DMS79 treated with DMSO at 0.1 percent for 48 hours (cell line): ENCODE measurements at regions not wholly inside any gene's neighbourhood (a gene's known extent, or its start where the extent isn't known, plus 50 kb on each side); places are given as distances from the start of the nearest gene placed in this dataset.
"Not testable (repeated sequence)": the region's sequence is repeated elsewhere in the genome, so short reads cannot be mapped to it uniquely, and the experiment has no call there.

Experiments
- DNase-seq: peaks from one replicate; lab custom pipeline; 2025; lab: John Stamatoyannopoulos, UW

DNA sequence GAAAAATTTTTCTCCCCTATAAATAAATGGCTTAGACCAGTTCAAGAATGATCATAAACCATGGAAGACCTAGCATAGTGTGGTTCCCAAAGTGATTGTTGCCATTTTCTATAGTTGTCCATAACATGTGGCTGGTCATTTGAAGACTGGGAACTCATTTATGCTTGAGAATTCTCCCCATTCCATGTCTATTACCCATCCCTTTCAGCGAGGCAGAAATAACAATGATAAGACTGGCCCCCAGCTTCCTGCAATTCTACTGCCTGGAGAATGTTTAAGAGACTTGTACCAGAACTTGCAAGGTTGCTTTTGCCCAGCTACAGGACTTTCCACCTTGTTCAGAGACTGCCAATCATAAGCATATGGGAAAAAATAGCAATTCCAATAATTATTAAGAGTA, 146.5 kb upstream of the CDH11 start:
- DNase-seq = no peak

DNA sequence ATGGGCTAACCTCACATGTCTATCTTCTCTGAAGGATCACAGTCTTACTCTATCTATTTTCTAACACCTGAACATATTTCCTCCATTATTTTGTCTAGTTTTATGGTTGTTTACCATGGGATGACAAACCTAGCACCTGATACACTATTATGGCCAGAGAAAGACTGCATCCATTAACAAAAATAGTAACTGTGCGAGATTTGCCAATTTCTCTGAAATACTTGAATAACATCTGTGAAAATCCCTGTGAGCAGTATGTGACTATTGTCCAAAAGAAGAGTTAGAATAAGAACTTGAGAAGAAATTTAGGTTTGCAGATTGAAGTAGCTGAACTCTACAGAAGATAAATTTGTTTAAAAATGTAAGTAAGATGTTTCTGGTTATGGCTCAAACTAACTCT, 142.0 kb upstream of the CDH11 start:
- DNase-seq = no peak

DNA sequence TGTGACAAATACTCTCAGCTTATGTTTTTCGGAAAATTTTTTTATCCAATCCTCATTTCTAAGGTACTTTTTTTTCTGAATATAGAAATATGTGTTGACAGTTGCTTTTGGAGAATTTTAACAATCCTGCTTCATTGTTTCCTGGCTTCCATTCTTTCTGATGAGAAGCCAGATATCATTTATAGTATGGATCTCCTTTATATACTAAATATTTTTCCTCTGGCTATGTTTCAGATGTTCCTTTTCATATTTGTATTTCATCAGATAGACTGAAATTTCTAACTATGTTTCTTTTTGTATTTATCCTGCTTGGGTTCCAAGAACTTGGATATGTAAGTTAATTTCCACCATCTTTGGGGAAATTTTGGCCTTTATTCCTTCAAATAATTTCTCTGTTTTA, 138.9 kb upstream of the CDH11 start:
- DNase-seq = no peak

DNA sequence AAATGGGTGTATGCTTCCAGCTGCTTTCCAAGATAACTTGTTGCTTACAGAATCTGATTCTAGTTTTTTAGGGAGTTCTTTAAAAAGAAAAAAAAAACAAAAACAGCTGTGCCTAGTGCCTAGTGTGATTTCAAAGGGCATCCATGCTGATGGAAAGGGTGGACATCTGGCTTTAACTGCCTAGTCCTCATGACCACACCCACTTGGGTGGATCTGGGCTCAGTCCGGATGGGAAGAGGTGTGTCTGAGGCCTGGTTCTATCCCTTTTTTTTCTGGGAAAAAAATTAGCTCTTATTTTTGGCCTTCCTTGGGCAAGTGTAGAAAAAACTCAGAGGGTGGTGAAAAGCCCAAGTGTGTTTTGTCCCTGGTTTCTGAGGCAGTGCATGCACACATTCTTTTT, 132.3 kb upstream of the CDH11 start:
- no peak for DNase-seq

DNA sequence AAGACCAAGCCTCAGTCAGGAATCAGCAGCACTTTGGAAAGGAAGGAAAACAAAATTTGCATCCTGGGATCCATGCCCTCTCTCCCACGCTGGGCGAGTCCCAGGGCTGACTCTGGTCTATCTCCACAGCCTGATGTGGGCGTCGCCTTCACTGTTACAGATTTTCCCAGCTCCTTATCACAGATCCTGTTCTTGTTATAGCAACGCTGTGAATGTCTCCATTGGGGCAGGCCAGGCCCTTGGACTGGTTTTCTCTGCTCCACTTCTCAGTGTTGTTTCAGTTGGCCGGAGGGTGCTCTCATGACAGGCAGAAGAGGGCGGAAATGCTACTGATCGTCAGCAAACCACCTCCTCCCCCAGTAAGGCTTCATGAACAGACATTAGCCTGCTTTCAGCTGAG, 127.9 kb upstream of the CDH11 start:
- no peak for DNase-seq

DNA sequence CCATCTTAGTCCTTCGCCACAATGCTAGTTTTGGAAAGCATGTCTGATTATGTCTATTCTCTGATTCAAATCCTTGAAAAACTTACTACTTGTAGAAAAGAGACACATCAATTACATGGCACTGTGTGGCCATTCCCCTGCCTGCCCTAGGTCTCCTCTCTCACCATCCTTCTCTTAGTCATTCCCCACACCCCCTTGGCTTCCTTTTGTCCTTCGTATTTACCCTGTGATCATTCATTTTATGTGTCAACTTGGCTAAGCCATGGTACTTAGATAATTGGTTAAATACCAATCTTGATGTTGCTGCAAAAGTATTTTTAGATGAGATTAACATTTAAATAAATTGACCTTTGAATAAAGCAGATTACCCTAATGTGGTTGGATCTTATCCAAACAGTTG, 122.9 kb upstream of the CDH11 start:
- DNase-seq = no peak

DNA sequence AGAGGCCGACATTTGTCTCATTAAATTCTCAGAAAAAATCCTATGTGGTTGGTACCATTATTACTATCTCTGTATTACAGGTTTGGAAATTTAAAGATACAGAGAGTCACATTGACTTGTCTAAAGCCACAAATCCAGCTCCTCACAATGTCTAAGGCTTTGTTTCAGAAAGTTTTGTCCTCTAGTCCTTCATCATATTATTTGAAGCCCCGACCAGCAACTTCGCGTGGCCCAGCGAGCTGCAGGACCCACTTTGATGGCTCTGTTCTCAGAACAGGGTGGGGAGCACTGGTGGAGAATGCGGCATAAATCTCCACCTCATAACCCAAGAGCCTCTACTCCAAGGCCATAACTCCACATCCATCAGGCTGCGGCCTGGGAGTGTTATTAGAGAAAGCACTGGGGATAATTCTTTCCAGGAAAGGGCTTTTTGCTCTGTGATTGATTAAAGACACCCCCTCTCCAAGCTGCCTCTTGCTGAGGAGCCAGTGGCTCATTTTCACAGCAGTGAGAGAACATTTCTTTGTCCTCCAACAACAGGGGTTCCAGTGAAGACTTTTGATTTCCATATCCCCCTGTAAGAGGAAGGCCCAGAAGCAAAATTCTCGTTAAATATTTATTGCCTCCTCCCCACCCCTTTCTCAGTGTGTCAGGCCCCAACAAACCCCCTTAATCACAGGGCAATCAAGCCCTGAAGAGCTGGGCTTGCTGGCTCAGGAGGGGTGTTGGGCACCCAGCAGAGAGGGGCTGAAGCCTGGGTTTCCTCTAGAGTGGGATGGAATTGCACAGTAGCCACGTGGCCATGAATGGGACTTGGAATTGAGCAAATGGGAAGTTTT, 113.7 kb upstream of the CDH11 start:
- DNase-seq = no peak

DNA sequence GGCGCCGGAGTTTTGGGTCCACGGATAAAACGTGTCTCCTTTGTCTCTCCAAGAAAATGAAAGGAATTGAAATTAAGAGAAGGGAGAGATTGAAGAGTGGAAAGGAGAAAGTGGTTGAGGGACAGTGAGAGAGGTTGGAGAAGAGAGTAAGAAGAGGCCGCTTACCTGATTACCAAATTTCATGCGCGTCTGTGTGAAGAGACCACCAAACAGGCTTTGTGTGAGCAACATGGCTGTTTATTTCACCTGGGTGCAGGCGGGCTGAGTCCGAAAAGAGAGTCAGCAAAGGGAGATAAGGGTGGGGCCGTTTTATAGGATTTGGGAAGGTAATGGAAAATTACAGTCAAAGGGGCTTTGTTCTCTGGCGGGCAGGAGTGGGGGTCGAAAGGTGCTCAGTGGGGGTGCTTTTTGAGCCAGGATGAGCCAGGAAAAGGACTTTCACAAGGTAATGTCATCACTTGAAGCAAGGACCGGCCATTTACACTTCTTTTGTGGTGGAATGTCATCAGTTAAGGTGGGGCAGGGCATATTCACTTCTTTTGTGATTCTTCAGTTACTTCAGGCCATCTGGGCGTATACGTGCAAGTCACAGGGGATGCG, 113.0 kb upstream of the CDH11 start:
- DNase-seq = not testable (repeated sequence)

DNA sequence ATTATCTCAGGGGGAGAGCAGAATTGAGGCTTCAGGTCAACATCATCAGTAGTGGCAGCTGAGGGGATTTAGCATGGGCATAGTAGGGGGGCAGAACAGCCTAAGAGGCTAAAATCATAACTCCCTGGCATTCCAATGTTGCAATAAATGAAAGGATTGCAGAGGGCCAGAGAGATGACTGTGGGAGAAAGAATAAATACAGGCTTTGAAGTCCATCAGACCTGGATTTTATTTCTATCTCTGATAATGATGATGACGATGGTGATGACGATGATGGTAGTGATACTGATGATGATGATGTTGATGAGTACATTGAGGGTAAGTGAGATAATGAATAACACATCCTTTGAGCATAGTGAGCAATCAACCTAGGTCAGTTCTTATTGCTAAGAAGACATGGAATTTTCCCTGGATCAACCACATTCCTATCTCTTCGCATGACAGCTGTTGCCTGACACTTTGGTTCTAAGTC, 107.4 kb upstream of the CDH11 start:
- no peak for DNase-seq

DNA sequence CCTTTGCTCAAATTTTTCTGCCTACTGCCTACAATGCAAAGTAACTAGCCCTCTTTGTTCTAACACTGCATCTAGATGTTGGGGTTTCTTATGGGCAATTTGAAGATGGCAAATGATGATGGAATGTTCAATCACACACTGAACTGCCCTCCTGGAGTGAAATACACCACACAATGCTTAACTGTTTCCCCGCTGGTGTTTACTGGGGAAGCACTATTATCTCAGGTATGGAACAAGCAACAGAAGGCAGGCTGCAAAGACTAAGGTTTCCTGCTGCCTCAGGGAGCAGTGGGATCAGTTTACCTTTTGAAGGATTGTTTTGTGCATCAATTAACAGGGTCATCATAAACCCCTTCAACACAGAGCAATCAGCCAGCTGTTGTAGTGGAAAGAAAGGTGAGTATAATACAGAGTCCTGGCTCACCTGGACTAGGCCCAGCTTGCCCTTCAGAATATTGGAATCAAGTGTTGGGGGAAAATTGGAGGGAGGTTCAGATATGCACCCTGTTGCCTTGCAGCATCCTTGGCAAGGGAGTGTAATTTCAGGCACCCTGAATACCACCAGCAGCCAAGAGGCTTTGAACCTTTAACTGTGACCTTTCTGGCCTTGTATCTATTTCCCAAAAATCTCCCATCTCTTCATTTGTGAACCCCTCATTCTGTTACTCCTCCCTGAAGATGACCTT, 105.4 kb upstream of the CDH11 start:
- DNase-seq = no peak

DNA sequence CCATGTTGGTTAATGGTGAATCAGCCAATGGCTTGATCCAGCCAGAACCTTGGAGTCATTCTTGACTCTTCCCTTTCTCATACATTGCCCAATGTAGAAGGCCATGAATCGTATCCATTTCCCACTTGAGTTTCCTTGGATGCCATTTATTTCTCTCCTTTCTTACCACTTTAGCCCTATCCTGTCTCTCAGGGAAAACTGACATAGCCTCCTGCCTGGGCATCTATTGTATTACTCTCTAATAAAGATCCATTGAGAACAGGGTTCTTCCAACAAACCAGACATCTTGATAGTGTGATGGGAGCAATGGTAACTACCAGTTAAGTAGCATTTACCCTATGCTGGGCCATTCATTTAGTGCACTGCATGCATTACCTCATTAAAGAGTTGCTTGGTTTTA, 104.2 kb upstream of the CDH11 start:
- DNase-seq = no peak

DNA sequence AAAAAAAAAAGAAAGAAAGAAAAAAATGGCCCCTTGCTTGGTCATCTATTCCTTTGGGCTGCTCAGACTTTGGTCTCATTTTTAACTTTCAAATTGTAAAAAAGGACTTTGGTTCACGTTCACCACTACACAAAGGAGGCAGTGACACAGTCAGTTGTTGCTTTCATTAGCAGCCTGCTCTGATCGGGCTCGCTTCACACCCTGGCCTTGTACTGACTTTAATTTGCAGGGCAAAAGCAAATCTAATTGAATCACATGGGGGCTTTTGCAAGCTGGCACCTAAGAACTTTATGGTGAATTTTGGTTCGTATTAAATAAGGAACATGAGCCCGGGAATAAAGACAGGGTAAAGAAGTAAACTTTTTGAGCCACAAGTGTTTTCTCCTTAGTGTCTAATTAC, 103.6 kb upstream of the CDH11 start:
- DNase-seq = no peak

DNA sequence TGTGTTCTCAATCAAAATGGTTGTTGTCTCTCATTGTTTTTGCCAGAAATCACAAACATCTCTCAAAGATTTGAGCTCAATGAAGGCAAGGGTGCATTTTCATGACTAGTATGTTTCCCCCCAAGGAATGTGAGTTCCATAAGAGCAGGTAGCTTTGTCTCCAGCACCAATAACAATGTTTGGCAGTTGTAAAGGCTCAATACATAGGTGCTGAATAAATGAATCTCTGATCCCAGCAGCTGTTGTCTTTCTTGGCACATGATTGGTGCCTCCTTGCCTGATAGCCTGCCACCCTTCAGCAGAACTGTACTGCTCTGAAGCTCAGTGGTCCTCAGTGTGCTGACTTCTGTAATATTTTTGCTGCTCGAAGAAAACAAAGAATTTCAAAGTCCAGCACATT, 103.1 kb upstream of the CDH11 start:
- DNase-seq = no peak

DNA sequence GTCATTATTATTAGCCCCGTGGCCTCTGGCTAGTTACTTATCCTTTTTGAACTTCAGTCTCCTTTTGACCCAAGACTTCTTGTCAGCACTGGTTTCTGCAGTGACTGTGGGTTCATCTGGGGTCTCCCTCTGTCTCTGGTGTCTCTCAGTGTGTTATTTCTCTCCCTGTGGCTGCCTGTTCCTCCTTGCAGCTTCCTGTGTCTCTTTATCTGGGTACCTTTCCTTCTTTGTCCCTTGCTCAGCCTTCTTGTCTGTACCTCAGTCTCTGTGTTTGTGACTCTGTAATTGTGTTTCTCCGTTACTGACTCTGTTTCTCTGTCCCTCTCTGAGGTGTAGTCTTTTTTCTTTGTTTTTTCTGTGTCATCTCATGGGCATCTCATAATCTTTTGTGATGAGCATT, 102.6 kb upstream of the CDH11 start:
- no peak for DNase-seq

DNA sequence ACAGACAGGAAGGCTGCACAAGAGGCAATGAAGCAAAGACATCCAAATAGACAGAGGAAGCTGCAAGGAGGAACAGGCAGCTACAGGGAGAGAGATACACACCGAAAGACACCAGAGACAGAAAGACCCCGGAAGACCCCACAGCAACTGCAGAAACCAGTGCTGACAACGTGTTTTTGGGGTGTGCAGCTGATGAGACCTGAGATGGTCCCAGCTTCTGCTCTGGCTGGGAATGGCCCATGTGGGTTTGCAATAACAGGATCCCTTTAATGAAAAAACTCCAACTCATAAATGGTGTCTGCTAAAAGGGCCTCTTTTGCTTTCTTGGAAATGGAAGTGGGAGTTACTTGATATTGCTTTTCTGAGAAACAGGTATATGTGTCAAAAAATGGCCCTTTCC, 101.5 kb upstream of the CDH11 start:
- DNase-seq = no peak

DNA sequence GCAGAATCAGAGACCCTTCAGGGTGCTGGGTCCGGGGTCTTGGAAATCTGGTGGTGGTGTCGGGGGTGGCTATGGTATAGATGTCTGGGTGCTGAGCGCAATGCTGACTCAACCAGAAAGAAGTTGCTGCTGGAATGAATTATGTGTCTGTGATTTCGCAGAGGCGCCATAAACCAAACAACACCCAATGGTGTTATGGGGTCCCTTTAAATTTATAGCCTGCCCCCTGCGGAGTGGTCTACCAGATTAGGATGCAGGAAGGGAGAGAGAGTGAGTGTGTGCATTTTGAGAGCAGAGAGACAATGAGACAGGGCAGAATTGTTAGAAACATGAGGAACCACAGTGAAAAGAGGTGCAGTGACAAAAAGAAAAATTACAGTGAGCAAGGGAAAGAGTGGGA, 100.7 kb upstream of the CDH11 start:
- no peak for DNase-seq

DNA sequence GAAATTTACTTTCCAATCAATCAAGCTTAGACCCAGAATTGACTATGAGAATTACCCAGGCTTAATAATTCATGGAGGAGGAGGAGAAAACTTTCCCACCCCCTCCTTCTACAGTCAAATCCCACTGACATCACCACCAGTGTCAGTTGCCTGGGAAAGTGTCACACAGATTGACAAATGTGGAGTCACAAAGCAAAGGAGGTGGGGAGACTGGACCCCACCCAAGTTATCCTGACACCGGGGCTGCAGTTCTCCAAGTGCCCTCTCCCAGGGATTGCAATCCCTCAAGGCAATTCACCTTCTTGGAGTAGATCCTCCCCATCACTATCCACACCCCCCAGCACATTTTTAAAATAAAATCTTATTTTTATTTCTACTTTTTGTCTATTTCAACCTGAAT, 100.2 kb upstream of the CDH11 start:
- DNase-seq = no peak

DNA sequence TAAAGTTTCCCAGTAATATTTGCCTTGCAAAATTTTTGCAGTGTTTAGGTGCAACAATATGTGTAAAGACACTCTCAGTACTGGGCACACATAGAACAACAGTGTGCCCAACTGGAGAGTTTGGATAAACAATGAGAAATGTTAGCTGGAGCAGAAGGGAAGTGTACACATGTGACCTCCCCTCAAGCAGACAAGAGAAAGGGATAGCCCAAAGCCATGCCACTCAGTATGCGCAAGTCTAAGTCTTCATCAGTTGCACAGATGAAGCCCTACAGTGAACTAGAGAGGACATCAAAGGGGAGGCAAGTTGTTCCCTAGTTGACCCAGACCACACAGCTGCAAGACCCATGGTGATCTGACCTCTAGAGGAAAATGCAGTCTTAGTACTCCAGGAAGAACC, 97.9 kb upstream of the CDH11 start:
- DNase-seq = no peak

DNA sequence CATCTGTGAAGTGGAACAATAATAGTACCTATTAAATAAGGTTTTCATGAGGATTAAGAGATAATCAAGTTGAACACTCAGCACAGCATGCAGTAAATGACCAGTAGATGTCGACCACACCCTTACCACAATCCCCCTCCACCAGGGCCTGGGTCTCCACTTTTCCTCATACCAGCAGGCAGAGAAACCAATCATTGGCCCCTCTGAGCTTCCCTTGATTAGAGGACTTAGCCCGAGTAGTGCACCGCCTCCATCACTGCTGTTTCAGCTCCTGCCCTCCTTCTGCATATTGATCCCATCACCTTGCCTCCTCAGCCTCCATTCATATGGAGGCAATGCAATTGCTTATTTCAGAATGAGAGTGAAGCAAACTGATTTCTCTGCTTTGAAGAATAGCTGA, 96.5 kb upstream of the CDH11 start:
- DNase-seq = no peak

DNA sequence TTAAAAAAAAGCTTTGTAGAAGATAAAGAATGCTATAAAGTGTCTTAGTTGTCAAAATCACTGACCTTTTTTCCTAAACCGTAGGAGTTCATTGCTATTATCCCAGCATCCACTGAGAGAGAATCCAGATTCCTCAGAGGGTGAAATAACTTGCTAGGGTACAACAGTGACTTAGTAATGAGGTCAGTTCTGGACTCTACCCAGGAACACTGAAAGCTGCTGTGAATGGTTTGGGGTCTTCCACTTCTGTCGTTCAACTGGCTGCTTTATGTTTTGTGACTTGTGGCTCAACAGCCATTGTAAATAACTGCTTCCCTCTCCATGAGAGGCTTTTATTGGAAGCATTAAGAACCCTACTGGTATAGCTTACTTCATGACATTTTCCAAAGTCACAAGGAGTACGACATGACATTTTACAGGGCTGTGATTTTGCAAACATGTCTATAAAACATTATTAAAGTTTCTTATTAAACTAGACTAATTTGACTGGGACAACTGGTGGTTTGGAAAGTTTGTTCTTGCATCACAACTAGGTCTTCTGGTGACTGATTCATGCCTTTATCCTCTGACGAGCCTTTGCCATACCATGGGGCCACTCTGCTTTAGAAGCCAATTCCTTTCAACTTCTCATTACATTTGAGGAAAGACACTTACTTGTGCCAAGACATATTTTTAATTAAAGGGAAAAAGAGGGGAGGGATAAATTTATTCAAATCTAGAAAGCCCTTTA, 92.2 kb upstream of the CDH11 start:
- DNase-seq = no peak

DNA sequence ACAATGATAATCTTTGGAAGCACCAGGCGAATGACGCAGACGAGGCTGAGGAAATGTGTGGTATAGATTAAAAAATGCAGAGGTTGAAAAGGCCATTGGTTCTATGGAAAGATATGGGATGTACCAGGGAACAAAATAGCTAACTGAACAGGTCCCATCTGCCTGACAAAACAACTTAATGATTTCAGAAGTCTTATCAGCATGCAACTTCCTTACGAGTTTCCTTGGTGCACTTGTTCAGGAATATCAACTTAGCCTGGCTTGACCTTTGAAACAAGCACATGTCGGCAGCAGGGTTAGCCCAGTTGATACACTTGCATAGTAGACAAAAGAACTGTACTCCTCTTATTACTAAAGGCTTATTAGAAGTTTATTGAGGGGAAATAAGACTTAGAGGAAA, 90.9 kb upstream of the CDH11 start:
- DNase-seq = no peak

DNA sequence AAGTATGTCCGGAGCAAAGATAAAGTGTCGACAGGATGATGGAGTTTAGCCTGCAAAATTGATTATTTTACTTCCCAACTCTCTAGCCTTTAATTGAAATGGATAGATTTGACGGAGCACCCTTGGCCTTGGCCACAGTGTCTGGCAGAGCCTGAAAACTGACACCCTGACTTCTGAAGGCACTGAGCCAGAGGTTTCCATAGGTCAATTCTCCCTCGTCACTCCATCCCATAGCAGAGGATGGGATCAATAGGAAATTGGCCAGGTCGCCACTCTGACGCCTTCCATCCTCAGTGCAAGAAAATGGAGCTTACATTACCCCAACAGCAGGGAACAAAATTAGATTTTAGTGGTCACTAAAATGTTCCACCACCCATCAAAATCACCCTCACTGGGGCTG, 90.4 kb upstream of the CDH11 start:
- DNase-seq = no peak

DNA sequence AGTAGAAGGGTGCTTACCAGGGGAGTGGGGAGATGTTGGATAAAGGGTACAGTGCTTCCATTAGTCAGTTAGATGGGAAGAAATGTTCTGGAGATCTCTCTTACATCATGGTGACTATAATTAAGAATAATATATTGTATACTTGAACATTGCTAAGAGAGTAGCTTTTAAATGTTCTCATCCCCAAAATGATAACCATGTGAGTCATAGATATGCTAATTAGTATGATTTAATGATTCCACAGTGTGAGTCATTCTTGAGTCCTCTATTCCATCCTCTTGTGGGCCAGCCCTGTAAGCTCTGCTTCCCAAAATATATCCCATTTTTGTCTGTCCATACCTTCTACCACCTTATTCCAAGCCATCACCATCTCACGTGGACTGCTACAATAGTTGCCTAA, 80.6 kb upstream of the CDH11 start:
- no peak for DNase-seq
